ENCODE measurements at regions not wholly inside any gene's neighbourhood (a gene's known extent, or its start where the extent isn't known, plus 50 kb on each side); places are given as distances from the start of the nearest gene placed in this dataset.

DNA sequence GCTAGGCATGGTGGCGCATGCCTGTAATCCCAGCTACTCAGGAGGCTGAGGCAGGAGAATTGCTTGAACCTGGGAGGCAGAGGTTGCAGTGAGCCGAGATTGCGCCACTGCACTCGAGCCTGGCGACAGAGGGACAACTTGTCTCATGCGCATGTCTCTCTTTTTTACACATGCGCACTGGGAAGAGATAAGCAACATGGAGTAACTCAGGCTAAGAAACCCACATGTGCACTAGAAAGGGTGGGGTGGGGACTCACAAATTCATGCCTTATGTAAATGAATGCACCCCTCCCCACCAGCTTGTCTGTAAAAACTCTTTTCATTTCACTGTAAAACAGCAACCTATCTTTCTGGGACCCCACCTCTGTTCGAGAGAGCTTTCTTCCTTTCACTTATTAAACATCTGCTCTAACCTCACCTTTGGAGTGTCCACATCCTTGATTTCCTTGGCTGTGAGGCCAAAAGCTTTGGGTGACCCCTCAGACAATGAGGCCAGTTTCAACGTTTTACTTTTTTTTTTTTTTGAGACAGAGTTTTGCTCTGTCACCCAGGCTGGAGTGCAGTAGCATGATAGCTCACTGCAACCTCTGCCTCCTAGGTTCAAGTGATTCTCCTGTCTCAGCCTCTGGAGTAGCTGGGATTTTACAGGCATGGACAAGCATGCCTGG, 91.6 kb upstream of the RMP24 start:
- TF ChIP-seq CTCF (IDR thresholded peaks at IDR 0.05; ENCODE audit: control extremely low read depth, extremely low read depth) = no peak
- peaks cover 0 to 4% (median 0%) of the 10 kb centered on the region in 4 donors for H3K9me3 ChIP-seq (ENCODE audit: control insufficient read depth in 4 of 4, insufficient read depth in 3 of 4, low read length in 3 of 4)
- H3K4me1 ChIP-seq (ENCODE audit: control insufficient read depth in 5 of 5, insufficient read depth in 5 of 5, low read length in 5 of 5) = no peaks in the 10 kb centered on the region
- ATAC-seq (ENCODE audit: insufficient read depth, low FRiP score) (no peak), DNase-seq (no peak)
- H3K4me3 ChIP-seq = no peak overlapping the region
- H3K27ac ChIP-seq (ENCODE audit: low read depth in 1 of 2, low read length in 1 of 2) = no peak overlapping the region
- WGBS, 2 donors = 85 to 89% methylated on average over 9 of the region's 9 CpGs
- no peak overlapping the region for H3K9ac ChIP-seq (ENCODE audit: insufficient read depth in 1 of 2, low read length in 2 of 2)
- no peaks in the 10 kb centered on the region for H3K36me3 ChIP-seq (ENCODE audit: control insufficient read depth in 4 of 4, insufficient read depth in 4 of 4, low read length in 4 of 4)
- no peaks in the 10 kb centered on the region for H3K27me3 ChIP-seq (ENCODE audit: control insufficient read depth in 3 of 3, insufficient read depth in 3 of 3, low read length in 2 of 3)

- Histone ChIP-seq H3K36me3 (ENCODE audit: control insufficient read depth in 4 of 4, insufficient read depth in 4 of 4, low read length in 4 of 4) (no peaks in the 10 kb centered on the region), H3K4me1 (ENCODE audit: control insufficient read depth in 5 of 5, insufficient read depth in 5 of 5, low read length in 5 of 5) (no peaks in the 10 kb centered on the region), H3K9me3 (ENCODE audit: control insufficient read depth in 4 of 4, insufficient read depth in 3 of 4, low read length in 3 of 4) (peaks cover 0 to 2% (median under 1%) of the 10 kb centered on the region in 4 donors), H3K4me3 (no peak overlapping the region), H3K27me3 (ENCODE audit: control insufficient read depth in 3 of 3, insufficient read depth in 3 of 3, low read length in 2 of 3) (no peaks in the 10 kb centered on the region), H3K27ac (ENCODE audit: low read depth in 1 of 2, low read length in 1 of 2) (no peak overlapping the region), H3K9ac (ENCODE audit: insufficient read depth in 1 of 2, low read length in 2 of 2) (no peak overlapping the region)
- DNase-seq (no peak), ATAC-seq (ENCODE audit: insufficient read depth, low FRiP score) (no peak)
- WGBS, 2 donors = 60 to 69% methylated on average over 5 of the region's 5 CpGs
- TF ChIP-seq CTCF (IDR thresholded peaks at IDR 0.05; ENCODE audit: control extremely low read depth, extremely low read depth) = no peak
These were observed 84.2 kb upstream of the RMP24 start for GRCh38 chr18:35888329-35888728.

- ATAC-seq (ENCODE audit: insufficient read depth, low FRiP score) (no peak), DNase-seq (no peak)
- Histone ChIP-seq H3K27me3 (ENCODE audit: control insufficient read depth in 3 of 3, insufficient read depth in 3 of 3, low read length in 2 of 3) (no peaks in the 10 kb centered on the region), H3K9ac (ENCODE audit: insufficient read depth in 1 of 2, low read length in 2 of 2) (no peak overlapping the region), H3K27ac (ENCODE audit: low read depth in 1 of 2, low read length in 1 of 2) (no peak overlapping the region), H3K4me3 (no peak overlapping the region), H3K36me3 (ENCODE audit: control insufficient read depth in 4 of 4, insufficient read depth in 4 of 4, low read length in 4 of 4) (no peaks in the 10 kb centered on the region), H3K4me1 (ENCODE audit: control insufficient read depth in 5 of 5, insufficient read depth in 5 of 5, low read length in 5 of 5) (no peaks in the 10 kb centered on the region), H3K9me3 (ENCODE audit: control insufficient read depth in 4 of 4, insufficient read depth in 3 of 4, low read length in 3 of 4) (peaks cover 0 to 2% (median under 1%) of the 10 kb centered on the region in 4 donors)
- TF ChIP-seq CTCF (IDR thresholded peaks at IDR 0.05; ENCODE audit: control extremely low read depth, extremely low read depth) = no peak
- 94 to 95% methylated on average over 1 of the region's 1 CpG for WGBS, 2 donors
These were observed 82.8 kb upstream of the RMP24 start for GRCh38 chr18:35889677-35890076.

DNA sequence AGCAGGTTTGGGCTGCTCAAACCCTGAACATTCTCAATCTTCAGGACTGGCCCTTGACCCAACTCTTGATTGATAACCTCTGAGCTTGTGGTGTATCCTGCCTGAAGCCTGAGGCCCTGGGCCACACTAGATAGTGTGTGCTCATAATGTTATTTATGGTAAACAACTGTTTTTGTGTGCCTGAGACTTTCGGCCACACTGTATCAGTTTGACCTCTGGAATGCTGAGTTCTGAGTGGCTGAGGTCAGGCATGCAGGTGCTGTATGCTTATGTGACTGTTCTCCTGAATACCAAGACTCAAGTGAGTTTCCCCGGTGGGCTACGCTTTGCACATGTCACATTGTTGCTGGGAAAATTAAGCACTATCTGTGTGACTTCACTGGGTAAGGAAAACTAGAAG, 82.2 kb upstream of the RMP24 start:
- Histone ChIP-seq H3K27ac (ENCODE audit: low read depth in 1 of 2, low read length in 1 of 2) (no peak overlapping the region), H3K9me3 (ENCODE audit: control insufficient read depth in 4 of 4, insufficient read depth in 3 of 4, low read length in 3 of 4) (peaks cover 0 to 2% (median 0%) of the 10 kb centered on the region in 4 donors), H3K27me3 (ENCODE audit: control insufficient read depth in 3 of 3, insufficient read depth in 3 of 3, low read length in 2 of 3) (no peaks in the 10 kb centered on the region), H3K4me1 (ENCODE audit: control insufficient read depth in 5 of 5, insufficient read depth in 5 of 5, low read length in 5 of 5) (no peaks in the 10 kb centered on the region), H3K36me3 (ENCODE audit: control insufficient read depth in 4 of 4, insufficient read depth in 4 of 4, low read length in 4 of 4) (no peaks in the 10 kb centered on the region), H3K9ac (ENCODE audit: insufficient read depth in 1 of 2, low read length in 2 of 2) (no peak overlapping the region), H3K4me3 (no peak overlapping the region)
- ATAC-seq (ENCODE audit: insufficient read depth, low FRiP score) (no peak), DNase-seq (no peak)
- WGBS, 2 donors = 65 to 76% methylated on average over 3 of the region's 3 CpGs
- TF ChIP-seq CTCF (IDR thresholded peaks at IDR 0.05; ENCODE audit: control extremely low read depth, extremely low read depth) = no peak

Data from lung (tissue), 11 donors.